ENCODE measurements at regions not wholly inside any gene's neighbourhood (a gene's known extent, or its start where the extent isn't known, plus 50 kb on each side); places are given as distances from the start of the nearest gene placed in this dataset.

DNA sequence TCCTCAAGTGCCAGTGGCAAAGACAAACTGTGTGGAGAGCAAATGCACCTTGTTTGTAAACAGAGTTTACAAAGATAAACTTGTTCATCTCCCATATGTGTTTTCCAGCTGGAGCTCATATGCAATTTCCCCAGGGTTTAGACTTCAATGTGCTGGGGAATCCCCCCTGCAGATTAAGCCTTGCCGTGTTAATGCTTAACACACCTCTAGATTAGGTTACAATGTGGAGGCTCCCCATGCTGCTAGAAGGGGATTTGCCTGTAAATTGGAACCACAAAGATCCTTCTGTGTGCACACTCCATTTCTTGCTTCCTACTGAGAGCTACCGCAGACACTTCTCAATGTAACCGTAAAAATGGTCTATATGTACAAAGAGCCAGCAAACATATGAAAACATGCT lies 263.1 kb downstream of the TBX18 start:
- TF ChIP-seq, protein P1, sequence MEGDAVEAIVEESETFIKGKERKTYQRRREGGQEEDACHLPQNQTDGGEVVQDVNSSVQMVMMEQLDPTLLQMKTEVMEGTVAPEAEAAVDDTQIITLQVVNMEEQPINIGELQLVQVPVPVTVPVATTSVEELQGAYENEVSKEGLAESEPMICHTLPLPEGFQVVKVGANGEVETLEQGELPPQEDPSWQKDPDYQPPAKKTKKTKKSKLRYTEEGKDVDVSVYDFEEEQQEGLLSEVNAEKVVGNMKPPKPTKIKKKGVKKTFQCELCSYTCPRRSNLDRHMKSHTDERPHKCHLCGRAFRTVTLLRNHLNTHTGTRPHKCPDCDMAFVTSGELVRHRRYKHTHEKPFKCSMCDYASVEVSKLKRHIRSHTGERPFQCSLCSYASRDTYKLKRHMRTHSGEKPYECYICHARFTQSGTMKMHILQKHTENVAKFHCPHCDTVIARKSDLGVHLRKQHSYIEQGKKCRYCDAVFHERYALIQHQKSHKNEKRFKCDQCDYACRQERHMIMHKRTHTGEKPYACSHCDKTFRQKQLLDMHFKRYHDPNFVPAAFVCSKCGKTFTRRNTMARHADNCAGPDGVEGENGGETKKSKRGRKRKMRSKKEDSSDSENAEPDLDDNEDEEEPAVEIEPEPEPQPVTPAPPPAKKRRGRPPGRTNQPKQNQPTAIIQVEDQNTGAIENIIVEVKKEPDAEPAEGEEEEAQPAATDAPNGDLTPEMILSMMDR (IDR thresholded peaks at IDR 0.05): no peak
- no peak for TF ChIP-seq POLR2A (IDR thresholded peaks at IDR 0.05)
